ENCODE measurements at regions not wholly inside any gene's neighbourhood (a gene's known extent, or its start where the extent isn't known, plus 50 kb on each side); places are given as distances from the start of the nearest gene placed in this dataset.

DNA sequence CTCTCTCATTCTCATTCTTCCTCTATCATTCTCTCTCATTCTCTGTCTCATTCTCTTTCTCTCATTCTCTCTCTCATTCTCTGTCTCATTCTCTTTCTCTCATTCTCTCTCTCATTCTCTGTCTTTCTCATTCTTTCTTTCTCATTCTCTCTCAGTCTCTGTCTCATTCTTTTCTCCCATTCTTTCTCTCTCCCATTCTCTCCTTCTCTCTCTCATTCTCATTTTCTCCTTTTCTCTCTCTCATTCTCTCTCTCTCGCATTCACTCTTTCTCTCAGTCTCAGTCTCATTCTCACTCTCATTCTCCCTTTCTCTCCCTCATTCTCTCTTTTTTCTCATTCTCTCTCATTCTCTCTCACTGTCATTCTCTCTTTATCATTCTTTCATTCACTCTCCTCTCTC is 152.0 kb upstream of the UQCRFS1 start:
- H3K4me2 ChIP-seq (ENCODE audit: unreplicated experiment), result no peak overlapping the region
- no peak overlapping the region for H3K4me3 ChIP-seq
- DNase-seq, result no peak
- H3K9me2 ChIP-seq (ENCODE audit: insufficient read depth), result no peaks in the 10 kb centered on the region
- no peaks in the 10 kb centered on the region for H4K20me1 ChIP-seq (ENCODE audit: insufficient read depth)
- H3K36me3 ChIP-seq (ENCODE audit: low read depth), result no peaks in the 10 kb centered on the region
- TF ChIP-seq EZH2phosphoT487 (IDR thresholded peaks at IDR 0.05; ENCODE audit: insufficient read depth, low read depth) (no peak), EZH2 (IDR thresholded peaks at IDR 0.05; ENCODE audit: insufficient read depth, poor library complexity, severe bottlenecking) (no peak)
- WGBS, 2 experiments (ENCODE audit: low coverage in 1 of 2, low lambda C conversion rate in 2 of 2, missing lambda C conversion rate in 2 of 2), result 65 to 75% methylated on average over 1 of the region's 1 CpG
- H3K9ac ChIP-seq, result no peak overlapping the region
- H3K27me3 ChIP-seq (replicated peaks; ENCODE audit: insufficient read depth), result peaks cover 3% of the 10 kb centered on the region; the same call in 1 of the 2 replicates
- in situ Hi-C loops (cut with MboI), result no loop called here
- H3K27ac ChIP-seq, result no peak overlapping the region
- no peaks in the 10 kb centered on the region for H3K79me2 ChIP-seq (ENCODE audit: insufficient read depth)
- no peak overlapping the region for H2AFZ ChIP-seq
- H3K9me3 ChIP-seq (ENCODE audit: low read depth), result no peaks in the 10 kb centered on the region
- no peaks in the 10 kb centered on the region for H3F3A ChIP-seq (ENCODE audit: insufficient read depth)
- H3K4me1 ChIP-seq (ENCODE audit: insufficient read depth), result no peaks in the 10 kb centered on the region

DNA sequence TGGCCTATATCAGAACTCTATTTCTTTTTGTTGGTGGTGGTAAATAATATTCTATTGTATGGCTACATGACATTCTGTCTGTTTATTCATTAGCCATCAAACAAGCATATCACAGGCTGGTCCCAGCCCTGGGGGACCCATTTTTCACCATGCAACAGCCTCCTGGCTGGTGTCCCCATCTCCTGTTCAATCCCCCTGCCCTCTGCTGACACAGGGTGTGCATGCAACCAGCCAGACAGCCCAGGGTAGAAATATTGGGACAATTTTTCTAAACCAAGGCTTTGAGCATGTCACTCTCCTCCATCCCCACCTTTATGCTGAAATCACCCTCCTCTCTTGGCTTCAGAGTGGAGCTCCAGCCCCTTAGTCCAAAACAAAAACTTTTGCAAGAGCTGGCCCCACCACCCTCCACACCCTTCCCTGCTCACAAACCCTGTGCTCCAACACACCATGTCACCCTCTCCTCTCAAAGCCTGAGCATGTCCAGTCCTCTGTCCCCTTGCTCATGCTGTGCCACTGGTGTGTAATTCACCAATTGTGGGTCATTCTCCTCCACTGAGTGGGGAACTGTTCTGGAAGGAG is 153.0 kb upstream of the UQCRFS1 start:
- no peaks in the 10 kb centered on the region for H3K36me3 ChIP-seq (ENCODE audit: low read depth)
- no peaks in the 10 kb centered on the region for H3K79me2 ChIP-seq (ENCODE audit: insufficient read depth)
- no peak overlapping the region for H3K4me2 ChIP-seq (ENCODE audit: unreplicated experiment)
- no peak overlapping the region for H2AFZ ChIP-seq
- H3K9ac ChIP-seq, result no peak overlapping the region
- no peaks in the 10 kb centered on the region for H3K4me1 ChIP-seq (ENCODE audit: insufficient read depth)
- no peaks in the 10 kb centered on the region for H3K9me3 ChIP-seq (ENCODE audit: low read depth)
- no peaks in the 10 kb centered on the region for H4K20me1 ChIP-seq (ENCODE audit: insufficient read depth)
- H3K27me3 ChIP-seq (replicated peaks; ENCODE audit: insufficient read depth), result peaks cover 3% of the 10 kb centered on the region; the same call in 1 of the 2 replicates
- no peak for DNase-seq
- H3K9me2 ChIP-seq (ENCODE audit: insufficient read depth), result no peaks in the 10 kb centered on the region
- no peaks in the 10 kb centered on the region for H3F3A ChIP-seq (ENCODE audit: insufficient read depth)
- in situ Hi-C loops (cut with MboI), result no loop called here
- H3K4me3 ChIP-seq, result no peak overlapping the region
- no peak for TF ChIP-seq EZH2phosphoT487 (IDR thresholded peaks at IDR 0.05; ENCODE audit: insufficient read depth, low read depth)
- TF ChIP-seq EZH2 (IDR thresholded peaks at IDR 0.05; ENCODE audit: insufficient read depth, poor library complexity, severe bottlenecking), result no peak
- H3K27ac ChIP-seq, result no peak overlapping the region

DNA sequence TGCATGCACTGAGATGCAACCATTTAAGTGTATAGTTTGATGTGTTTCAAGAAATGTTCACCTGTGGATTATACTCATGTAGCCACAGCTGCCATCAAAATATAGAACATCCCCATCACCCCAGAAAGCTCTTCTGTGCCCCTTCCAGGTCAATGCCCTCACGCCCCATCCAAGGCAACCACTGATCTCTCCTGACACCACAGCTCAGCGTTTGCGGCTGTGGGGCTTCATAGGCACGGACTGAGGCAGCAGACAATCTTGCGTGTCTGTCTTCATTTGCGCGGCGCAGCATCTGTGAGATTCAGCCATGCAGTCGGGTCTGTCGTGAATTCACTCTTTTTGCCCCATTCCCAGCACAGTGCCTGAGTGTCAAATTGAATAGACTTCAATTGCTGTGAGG is 153.8 kb upstream of the UQCRFS1 start:
- Histone ChIP-seq H3K27ac (no peak overlapping the region), H3K4me1 (ENCODE audit: insufficient read depth) (no peaks in the 10 kb centered on the region), H3F3A (ENCODE audit: insufficient read depth) (no peaks in the 10 kb centered on the region), H3K9ac (no peak overlapping the region), H3K9me2 (ENCODE audit: insufficient read depth) (no peaks in the 10 kb centered on the region), H3K79me2 (ENCODE audit: insufficient read depth) (no peaks in the 10 kb centered on the region), H3K4me2 (ENCODE audit: unreplicated experiment) (no peak overlapping the region), H4K20me1 (ENCODE audit: insufficient read depth) (no peaks in the 10 kb centered on the region), H3K9me3 (ENCODE audit: low read depth) (no peaks in the 10 kb centered on the region), H2AFZ (no peak overlapping the region), H3K27me3 (replicated peaks; ENCODE audit: insufficient read depth) (peaks cover 3% of the 10 kb centered on the region; the same call in 1 of the 2 replicates), H3K4me3 (no peak overlapping the region), H3K36me3 (ENCODE audit: low read depth) (no peaks in the 10 kb centered on the region)
- no peak for TF ChIP-seq EZH2phosphoT487 (IDR thresholded peaks at IDR 0.05; ENCODE audit: insufficient read depth, low read depth)
- TF ChIP-seq EZH2 (IDR thresholded peaks at IDR 0.05; ENCODE audit: insufficient read depth, poor library complexity, severe bottlenecking), result no peak
- in situ Hi-C loops (cut with MboI), result no loop called here
- WGBS, 2 experiments (ENCODE audit: low coverage in 1 of 2, low lambda C conversion rate in 2 of 2, missing lambda C conversion rate in 2 of 2), result 65 to 66% methylated on average over 10 of the region's 10 CpGs
- no peak for DNase-seq

DNA sequence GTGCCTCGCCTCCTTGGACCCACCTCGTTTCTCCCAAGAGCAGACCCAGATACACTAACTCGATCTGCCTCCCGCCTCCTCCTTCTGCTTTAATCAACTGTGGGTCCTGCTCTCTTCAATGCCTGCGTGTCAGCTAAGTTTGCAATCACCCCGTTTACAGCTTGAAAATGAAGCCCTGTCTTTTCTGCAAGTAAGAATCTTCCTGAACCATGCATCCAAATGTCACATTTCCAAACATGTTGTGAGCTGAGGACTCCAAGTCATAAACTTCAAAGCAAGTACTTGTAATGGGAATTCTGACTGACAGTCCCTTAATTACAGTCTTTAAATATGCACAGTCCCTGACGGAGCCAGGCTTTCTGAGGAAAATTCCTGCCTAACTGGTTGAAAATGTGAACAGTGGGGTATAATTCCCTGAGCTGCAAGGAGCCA is 154.9 kb upstream of the UQCRFS1 start:
- H3K27me3 ChIP-seq (replicated peaks; ENCODE audit: insufficient read depth), result peaks cover 3% of the 10 kb centered on the region; the same call in 1 of the 2 replicates
- H3K4me3 ChIP-seq, result no peak overlapping the region
- in situ Hi-C loops (cut with MboI), result no loop called here
- TF ChIP-seq EZH2 (IDR thresholded peaks at IDR 0.05; ENCODE audit: insufficient read depth, poor library complexity, severe bottlenecking) (no peak), EZH2phosphoT487 (IDR thresholded peaks at IDR 0.05; ENCODE audit: insufficient read depth, low read depth) (no peak)
- H3K36me3 ChIP-seq (ENCODE audit: low read depth), result no peaks in the 10 kb centered on the region
- no peaks in the 10 kb centered on the region for H3K4me1 ChIP-seq (ENCODE audit: insufficient read depth)
- no peak for DNase-seq
- H2AFZ ChIP-seq, result no peak overlapping the region
- no peaks in the 10 kb centered on the region for H3K9me3 ChIP-seq (ENCODE audit: low read depth)
- no peaks in the 10 kb centered on the region for H3F3A ChIP-seq (ENCODE audit: insufficient read depth)
- H3K9ac ChIP-seq, result no peak overlapping the region
- WGBS, 2 experiments (ENCODE audit: low coverage in 1 of 2, low lambda C conversion rate in 2 of 2, missing lambda C conversion rate in 2 of 2), result 2 to 4% methylated on average over 7 of the region's 7 CpGs
- H4K20me1 ChIP-seq (ENCODE audit: insufficient read depth), result no peaks in the 10 kb centered on the region
- no peak overlapping the region for H3K27ac ChIP-seq
- H3K9me2 ChIP-seq (ENCODE audit: insufficient read depth), result no peaks in the 10 kb centered on the region
- H3K79me2 ChIP-seq (ENCODE audit: insufficient read depth), result no peaks in the 10 kb centered on the region
- no peak overlapping the region for H3K4me2 ChIP-seq (ENCODE audit: unreplicated experiment)

DNA sequence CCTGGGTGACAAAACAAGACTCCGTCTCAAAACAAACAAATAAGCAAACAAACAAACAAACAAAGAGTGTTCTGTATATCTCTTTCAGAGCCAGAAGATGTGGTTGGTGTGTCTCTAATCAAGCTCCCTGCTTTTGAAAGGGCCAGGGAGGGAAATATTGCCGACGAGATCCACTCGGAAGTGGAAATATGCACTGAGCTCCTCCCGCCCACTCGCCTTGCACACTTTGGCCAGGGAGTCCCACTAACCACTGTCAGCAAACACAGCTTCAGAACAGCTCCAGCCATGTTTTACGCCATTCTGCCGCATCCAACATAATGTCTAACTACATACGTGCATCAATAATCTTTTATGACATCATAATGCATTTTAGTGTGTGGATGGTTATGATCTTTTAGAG is 155.5 kb upstream of the VSTM2B start:
- TF ChIP-seq EZH2 (IDR thresholded peaks at IDR 0.05; ENCODE audit: insufficient read depth, poor library complexity, severe bottlenecking) (no peak), EZH2phosphoT487 (IDR thresholded peaks at IDR 0.05; ENCODE audit: insufficient read depth, low read depth) (no peak)
- in situ Hi-C loops (cut with MboI), result no loop called here
- WGBS, 2 experiments (ENCODE audit: low coverage in 1 of 2, low lambda C conversion rate in 2 of 2, missing lambda C conversion rate in 2 of 2), result 48 to 50% methylated on average over 9 of the region's 9 CpGs
- Histone ChIP-seq H3K9ac (no peak overlapping the region), H2AFZ (no peak overlapping the region), H4K20me1 (ENCODE audit: insufficient read depth) (no peaks in the 10 kb centered on the region), H3K9me2 (ENCODE audit: insufficient read depth) (no peaks in the 10 kb centered on the region), H3F3A (ENCODE audit: insufficient read depth) (no peaks in the 10 kb centered on the region), H3K27ac (no peak overlapping the region), H3K4me3 (no peak overlapping the region), H3K36me3 (ENCODE audit: low read depth) (no peaks in the 10 kb centered on the region), H3K4me2 (ENCODE audit: unreplicated experiment) (no peak overlapping the region), H3K9me3 (ENCODE audit: low read depth) (no peaks in the 10 kb centered on the region), H3K79me2 (ENCODE audit: insufficient read depth) (no peaks in the 10 kb centered on the region), H3K27me3 (replicated peaks; ENCODE audit: insufficient read depth) (peaks cover 3% of the 10 kb centered on the region; the same call in 1 of the 2 replicates), H3K4me1 (ENCODE audit: insufficient read depth) (no peaks in the 10 kb centered on the region)
- no peak for DNase-seq
